Peyer's patch (tissue), 4 donors: ENCODE measurements at regions not wholly inside any gene's neighbourhood (a gene's known extent, or its start where the extent isn't known, plus 50 kb on each side); places are given as distances from the start of the nearest gene placed in this dataset.

Experiments used
- DNase-seq, 3 donors: peaks; one replicate each; pipeline ENCODE4 v3.0.0-alpha.2; 2017 to 2019
- H3K27ac ChIP-seq, 4 donors: fragments of 200-600 bp; sonication (generic); one replicate each; pipeline ENCODE4 v1.5.1; 2016 to 2019
- H3K27me3 ChIP-seq, 2 donors: fragments of 200-600 bp; sonication (generic); one replicate each; pipeline ENCODE4 v1.5.1; 2019
- H3K36me3 ChIP-seq, 3 donors: fragments of 200-600 bp; sonication (generic); one replicate each; pipeline ENCODE4 v1.5.1; 2016 to 2019
- H3K4me1 ChIP-seq, 4 donors: fragments of 200-600 bp; sonication (generic); one replicate each; pipeline ENCODE4 v1.5.1; 2016 to 2019
- H3K4me3 ChIP-seq, 4 donors: fragments of 200-600 bp; sonication (generic); 1 replicate in 3 of 4; 2 replicates in 1 of 4; pipeline ENCODE4 v1.5.1; 2016 to 2019; ENCODE audit warnings: mild to moderate bottlenecking in 1 of 4
- H3K9me3 ChIP-seq, 4 donors: fragments of 200-600 bp; sonication (generic); one replicate each; pipeline ENCODE4 v1.5.1; 2016 to 2019; ENCODE audit warnings: mild to moderate bottlenecking in 1 of 4
- POLR2A ChIP-seq, 2 donors: fragments of 450-650 bp; IDR thresholded peaks; one replicate each; pipeline ENCODE4 v1.5.1; 2017; ENCODE audit warnings: antibody characterized with exemption in 2 of 2, mild to moderate bottlenecking in 2 of 2, moderate library complexity in 2 of 2
- TF ChIP-seq, protein P1 (sequence below), 6 experiments: fragments of 450-650 bp in 4 of 6; fragments of 200-600 bp in 2 of 6; sonication (generic) in 1 of 6; IDR thresholded peaks; one replicate each; pipeline ENCODE4 v1.5.1; 2017 to 2019; ENCODE audit warnings: antibody characterized with exemption in 6 of 6, mild to moderate bottlenecking in 3 of 6, moderate library complexity in 1 of 6

DNA sequence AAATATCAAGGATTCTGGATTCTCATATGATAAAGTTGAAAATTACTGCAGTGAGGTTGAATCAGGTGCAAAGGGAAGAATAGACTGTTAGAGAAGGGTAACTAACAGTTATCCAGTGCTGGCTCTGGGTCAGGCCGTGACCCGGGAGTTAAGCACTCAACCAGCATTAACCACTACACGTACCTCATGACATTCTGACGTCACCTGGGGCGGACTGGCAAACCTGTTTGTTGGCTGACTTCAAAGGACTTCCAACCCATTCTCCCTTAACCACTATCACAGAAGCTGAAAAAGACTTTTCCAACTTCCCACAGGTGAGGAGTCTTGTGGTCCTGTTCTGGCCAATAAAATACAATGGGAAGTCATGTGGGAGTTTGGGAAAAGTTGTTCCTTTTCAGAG, 268.9 kb downstream of the ENC1 start:
- H3K9me3 ChIP-seq, result no peaks in the 10 kb centered on the region
- no peak overlapping the region for H3K4me3 ChIP-seq
- no peak for DNase-seq
- H3K27me3 ChIP-seq, result no peaks in the 10 kb centered on the region
- TF ChIP-seq POLR2A (IDR thresholded peaks at IDR 0.05), result no peak
- TF ChIP-seq, protein P1, sequence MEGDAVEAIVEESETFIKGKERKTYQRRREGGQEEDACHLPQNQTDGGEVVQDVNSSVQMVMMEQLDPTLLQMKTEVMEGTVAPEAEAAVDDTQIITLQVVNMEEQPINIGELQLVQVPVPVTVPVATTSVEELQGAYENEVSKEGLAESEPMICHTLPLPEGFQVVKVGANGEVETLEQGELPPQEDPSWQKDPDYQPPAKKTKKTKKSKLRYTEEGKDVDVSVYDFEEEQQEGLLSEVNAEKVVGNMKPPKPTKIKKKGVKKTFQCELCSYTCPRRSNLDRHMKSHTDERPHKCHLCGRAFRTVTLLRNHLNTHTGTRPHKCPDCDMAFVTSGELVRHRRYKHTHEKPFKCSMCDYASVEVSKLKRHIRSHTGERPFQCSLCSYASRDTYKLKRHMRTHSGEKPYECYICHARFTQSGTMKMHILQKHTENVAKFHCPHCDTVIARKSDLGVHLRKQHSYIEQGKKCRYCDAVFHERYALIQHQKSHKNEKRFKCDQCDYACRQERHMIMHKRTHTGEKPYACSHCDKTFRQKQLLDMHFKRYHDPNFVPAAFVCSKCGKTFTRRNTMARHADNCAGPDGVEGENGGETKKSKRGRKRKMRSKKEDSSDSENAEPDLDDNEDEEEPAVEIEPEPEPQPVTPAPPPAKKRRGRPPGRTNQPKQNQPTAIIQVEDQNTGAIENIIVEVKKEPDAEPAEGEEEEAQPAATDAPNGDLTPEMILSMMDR (IDR thresholded peaks at IDR 0.05), result no peak
- no peak overlapping the region for H3K27ac ChIP-seq
- no peaks in the 10 kb centered on the region for H3K36me3 ChIP-seq
- no peaks in the 10 kb centered on the region for H3K4me1 ChIP-seq

DNA sequence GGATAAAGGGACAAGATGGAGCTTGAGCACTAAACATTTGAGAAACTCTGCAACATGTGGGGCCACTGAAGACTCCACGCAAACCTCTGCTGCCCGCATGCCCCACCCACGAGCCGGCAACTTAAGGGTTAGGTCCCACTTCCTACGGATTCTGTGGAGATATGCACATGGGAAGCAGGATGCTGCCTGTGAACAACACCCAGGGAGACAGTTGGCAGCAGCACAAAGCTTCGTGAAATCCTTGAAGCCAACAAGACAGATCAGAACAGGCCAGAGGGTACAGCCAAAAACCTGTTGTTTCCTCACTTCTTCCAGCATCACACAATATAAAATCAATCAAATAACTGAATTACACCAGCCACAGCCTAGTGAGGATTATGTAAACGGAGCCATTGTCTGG, 270.4 kb downstream of the ENC1 start:
- no peaks in the 10 kb centered on the region for H3K4me1 ChIP-seq
- no peak overlapping the region for H3K27ac ChIP-seq
- DNase-seq, result no peak
- TF ChIP-seq POLR2A (IDR thresholded peaks at IDR 0.05), result no peak
- TF ChIP-seq, protein P1 (IDR thresholded peaks at IDR 0.05), result no peak
- H3K9me3 ChIP-seq, result no peaks in the 10 kb centered on the region
- no peaks in the 10 kb centered on the region for H3K36me3 ChIP-seq
- H3K27me3 ChIP-seq, result no peaks in the 10 kb centered on the region
- H3K4me3 ChIP-seq, result no peak overlapping the region

DNA sequence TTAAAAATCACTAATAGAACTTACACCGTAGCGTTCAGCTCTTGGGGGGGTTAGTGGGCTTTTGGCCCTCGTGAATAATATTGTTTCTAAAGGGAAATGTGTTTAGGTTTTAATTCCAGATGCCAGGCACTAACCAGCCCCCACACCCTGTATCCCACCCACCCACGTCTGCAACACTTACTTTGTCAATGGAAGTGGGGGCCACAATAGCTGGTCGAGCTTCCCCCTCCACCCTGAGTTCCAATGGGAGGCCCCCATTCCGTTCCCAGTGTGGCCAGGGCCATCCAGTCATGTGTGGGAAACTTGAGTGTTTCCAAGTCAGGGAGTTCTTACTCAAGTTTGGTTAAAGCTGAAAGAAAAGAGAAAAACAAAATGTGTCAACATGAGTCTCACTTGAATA, 271.4 kb downstream of the ENC1 start:
- no peak overlapping the region for H3K27ac ChIP-seq
- no peak overlapping the region for H3K4me3 ChIP-seq
- TF ChIP-seq, protein P1 (IDR thresholded peaks at IDR 0.05), result no peak
- TF ChIP-seq POLR2A (IDR thresholded peaks at IDR 0.05), result no peak
- no peaks in the 10 kb centered on the region for H3K36me3 ChIP-seq
- DNase-seq, result no peak
- H3K4me1 ChIP-seq, result no peaks in the 10 kb centered on the region
- no peaks in the 10 kb centered on the region for H3K9me3 ChIP-seq
- no peaks in the 10 kb centered on the region for H3K27me3 ChIP-seq

DNA sequence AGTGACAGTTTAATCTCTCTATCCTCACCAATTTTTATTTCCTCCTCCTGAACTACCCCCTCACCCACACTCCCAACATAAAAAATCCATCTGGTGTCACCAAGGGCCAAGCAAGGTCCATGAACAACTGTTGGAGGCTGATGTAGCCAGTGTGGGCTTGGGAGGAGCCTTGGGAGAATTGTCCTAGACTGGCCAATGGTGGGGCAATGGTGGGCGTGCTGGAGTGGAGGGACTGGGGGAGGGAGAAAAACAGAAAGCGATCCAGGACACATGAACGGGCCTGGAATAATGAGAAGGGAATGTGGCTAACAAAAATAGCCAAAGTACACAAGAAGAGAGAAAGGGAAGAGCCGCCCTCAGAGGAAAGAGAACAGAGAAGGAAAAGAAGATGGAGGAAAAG, 272.6 kb downstream of the ENC1 start:
- Histone ChIP-seq H3K4me3 (no peak overlapping the region), H3K36me3 (no peaks in the 10 kb centered on the region), H3K27ac (no peak overlapping the region), H3K27me3 (no peaks in the 10 kb centered on the region), H3K4me1 (no peaks in the 10 kb centered on the region), H3K9me3 (no peaks in the 10 kb centered on the region)
- TF ChIP-seq, protein P1 (IDR thresholded peaks at IDR 0.05), result no peak
- no peak for TF ChIP-seq POLR2A (IDR thresholded peaks at IDR 0.05)
- no peak for DNase-seq

DNA sequence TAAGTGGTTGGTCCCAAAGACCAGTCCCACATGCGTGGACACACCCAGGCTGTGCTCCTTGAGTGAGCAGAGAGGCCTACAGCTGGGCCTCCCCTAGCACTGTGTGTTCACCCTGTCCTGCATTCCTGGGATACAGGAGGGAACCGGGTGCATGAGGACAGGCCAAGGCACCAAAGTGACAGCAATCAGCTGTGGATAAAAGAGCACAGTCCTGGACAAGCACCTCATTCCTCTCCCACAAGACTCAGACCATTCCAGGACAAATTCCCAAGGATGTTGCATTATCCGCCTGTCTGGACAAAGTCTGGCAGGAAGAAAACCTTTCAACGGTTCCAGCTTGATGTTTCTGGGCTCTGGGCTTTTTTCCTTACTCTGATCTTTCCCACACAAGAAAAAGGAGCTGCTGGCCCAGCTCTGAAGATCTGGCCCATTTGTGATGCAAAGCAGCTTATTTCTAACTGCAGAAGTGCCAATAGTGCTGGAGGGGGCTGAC, 273.2 kb downstream of the ENC1 start:
- no peak for TF ChIP-seq POLR2A (IDR thresholded peaks at IDR 0.05)
- TF ChIP-seq, protein P1 (IDR thresholded peaks at IDR 0.05), result no peak
- no peak overlapping the region for H3K27ac ChIP-seq
- H3K4me1 ChIP-seq, result no peaks in the 10 kb centered on the region
- no peaks in the 10 kb centered on the region for H3K27me3 ChIP-seq
- DNase-seq, result no peak
- no peak overlapping the region for H3K4me3 ChIP-seq
- no peaks in the 10 kb centered on the region for H3K9me3 ChIP-seq
- H3K36me3 ChIP-seq, result no peaks in the 10 kb centered on the region

DNA sequence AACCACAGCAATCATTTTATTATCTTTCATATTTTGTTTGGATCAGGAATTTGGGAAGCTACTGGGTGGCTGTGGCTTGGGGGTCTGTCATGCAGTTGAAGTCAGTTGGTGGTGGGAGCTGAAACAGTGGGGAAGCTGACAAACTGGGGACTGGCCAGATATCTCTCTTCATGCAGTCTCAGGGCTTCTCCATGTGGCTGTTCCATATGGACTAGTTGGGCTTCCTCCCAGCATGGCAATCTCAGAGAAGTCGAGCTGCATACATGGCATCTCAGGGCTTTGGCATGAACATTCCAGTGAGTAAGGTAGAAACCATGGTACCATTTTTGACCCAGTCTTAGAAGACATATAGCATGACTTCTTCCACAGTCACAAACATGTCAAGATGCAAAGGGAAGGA, 274.8 kb downstream of the ENC1 start:
- DNase-seq, result no peak
- H3K27ac ChIP-seq, result no peak overlapping the region
- no peaks in the 10 kb centered on the region for H3K36me3 ChIP-seq

More for the DNA sequence above, 274.8 kb downstream of the ENC1 start:
- TF ChIP-seq, protein P1 (IDR thresholded peaks at IDR 0.05), result no peak
- TF ChIP-seq POLR2A (IDR thresholded peaks at IDR 0.05), result no peak
- no peaks in the 10 kb centered on the region for H3K27me3 ChIP-seq
- H3K4me3 ChIP-seq, result no peak overlapping the region
- H3K9me3 ChIP-seq, result no peaks in the 10 kb centered on the region
- H3K4me1 ChIP-seq, result no peaks in the 10 kb centered on the region
